GM21723 (cell line): ENCODE measurements at regions not wholly inside any gene's neighbourhood (a gene's known extent, or its start where the extent isn't known, plus 50 kb on each side); places are given as distances from the start of the nearest gene placed in this dataset.

Source experiments
- ATAC-seq: cut with Tn5 transposase; IDR thresholded peaks from one replicate; pipeline ENCODE4 v1.9.1; 2021; ENCODE audit warnings: mild to moderate bottlenecking, moderate library complexity; ENCODE audit not compliant: unreplicated experiment

DNA sequence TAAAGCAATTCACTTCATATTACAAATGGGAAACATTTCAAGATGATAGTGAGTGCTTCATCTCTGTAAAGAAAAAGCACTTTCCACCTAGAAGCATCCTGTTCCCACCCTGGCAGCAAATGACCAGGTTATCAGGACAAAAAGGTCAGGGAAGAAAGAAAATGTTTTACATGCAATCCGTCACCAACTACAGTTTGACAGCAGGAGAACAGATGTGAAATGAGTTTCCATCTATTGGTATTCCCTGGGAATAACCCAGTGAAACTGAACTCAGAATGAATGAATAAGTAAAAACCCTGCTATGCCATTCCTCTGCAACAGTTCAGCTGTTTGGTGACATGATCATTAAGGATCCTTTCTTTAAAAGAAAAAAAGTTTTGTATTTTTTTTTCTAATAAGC lies 67.6 kb downstream of the HTR1A start:
- no peak for ATAC-seq

- ATAC-seq = no peak
Measured at GRCh38 chr5:63878788-63879187, 83.5 kb downstream of the HTR1A start.

DNA sequence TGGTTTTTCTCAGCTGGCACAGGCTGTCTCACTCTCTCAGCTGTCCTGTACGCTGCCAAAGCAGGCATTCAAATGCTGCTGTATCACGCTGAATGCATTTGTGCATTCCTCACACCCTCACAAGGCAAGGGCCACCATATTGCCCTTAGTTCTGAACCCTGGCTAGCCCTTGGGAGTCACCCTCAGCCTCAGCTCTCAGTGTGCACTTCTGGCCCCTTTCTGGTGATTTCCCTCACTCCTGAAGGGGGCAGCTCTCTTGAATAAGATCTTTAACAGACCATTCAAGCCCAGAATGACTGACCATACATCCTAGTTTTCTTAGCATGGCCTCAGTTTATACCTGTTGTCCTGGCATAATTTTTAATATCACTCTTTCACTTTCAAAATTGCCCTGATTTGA lies 84.3 kb downstream of the HTR1A start:
- ATAC-seq = no peak

DNA sequence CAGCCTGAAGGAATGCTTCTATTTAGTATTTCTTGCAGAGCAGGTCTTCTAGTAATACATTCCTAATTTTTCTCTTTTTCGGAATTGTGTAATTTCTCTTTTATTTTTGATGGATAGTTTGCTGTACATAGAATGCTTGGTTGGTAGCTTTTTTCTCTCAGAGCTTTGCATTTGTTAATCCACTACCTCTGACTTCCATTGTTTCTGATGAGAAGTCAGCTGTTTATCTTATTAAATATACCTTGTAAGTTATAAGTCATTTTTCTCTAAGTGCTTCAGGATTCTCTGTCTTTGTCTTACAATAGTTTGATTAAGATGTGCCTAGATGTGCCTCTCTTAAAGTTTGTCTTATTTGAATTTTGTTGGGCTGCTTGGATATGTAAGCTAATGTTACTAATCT lies 101.9 kb downstream of the HTR1A start:
- no peak for ATAC-seq

DNA sequence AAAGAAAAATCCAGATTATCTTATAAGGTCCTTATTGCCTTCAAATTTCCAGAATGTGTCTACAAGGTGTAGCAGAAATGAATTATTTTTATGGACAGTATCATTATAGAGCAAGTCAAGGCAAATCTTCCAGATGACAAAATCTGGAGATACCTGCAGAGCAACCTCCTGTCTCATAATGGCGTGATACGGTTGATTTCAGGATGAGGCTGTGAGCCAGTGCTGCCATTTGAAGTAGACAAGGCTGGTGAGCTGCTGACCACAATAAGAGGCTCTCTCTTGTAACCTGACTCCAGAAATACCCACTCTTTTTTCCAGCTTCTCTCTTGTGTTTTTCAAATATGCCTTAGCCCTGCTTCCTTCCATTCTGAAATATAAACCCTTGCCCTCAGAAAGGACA lies 108.2 kb downstream of the HTR1A start:
- ATAC-seq = no peak

- no peak for ATAC-seq
Measured at GRCh38 chr5:63843190-63843589, 119.1 kb downstream of the HTR1A start.

DNA sequence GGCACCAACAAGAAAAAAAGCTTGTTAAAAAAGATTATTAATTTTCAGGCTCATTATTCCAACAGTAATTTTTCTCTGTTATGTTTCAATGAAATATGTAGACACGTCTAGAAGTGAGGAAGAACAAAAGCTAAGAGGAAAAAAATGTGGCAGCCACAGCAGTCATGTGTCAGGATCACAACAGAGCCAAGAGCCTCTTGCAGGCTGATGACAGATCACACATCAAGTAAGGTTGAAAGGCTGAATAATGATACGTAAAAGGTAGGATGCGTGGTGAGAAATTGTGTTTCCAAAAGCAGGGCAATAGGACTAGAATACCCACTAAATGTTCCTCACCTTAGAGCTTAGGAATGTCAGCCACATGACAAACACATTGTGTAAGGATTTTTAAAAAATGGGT lies 124.8 kb downstream of the HTR1A start:
- ATAC-seq = no peak

GRCh38 chr5:63831381-63831780 lies 130.9 kb downstream of the HTR1A start:
- ATAC-seq = no peak

DNA sequence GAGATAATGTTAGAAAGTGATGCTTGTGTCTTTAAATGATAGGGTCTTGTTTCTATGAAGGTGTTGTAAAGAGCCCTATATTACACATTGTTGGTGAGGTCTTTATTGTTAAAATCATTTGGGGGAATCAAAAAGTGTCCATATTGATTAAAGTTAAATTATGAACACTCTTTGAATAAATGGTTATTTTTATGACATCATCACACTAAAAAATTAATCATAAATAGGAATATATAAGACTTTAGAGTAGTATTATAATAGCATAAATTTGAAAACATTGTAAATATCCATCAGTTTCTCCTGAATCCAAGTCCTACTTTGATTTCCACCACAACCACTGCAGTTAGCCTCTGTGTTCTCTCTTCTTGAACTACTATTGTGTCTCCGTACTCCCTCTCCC lies 136.3 kb downstream of the HTR1A start:
- ATAC-seq = no peak

DNA sequence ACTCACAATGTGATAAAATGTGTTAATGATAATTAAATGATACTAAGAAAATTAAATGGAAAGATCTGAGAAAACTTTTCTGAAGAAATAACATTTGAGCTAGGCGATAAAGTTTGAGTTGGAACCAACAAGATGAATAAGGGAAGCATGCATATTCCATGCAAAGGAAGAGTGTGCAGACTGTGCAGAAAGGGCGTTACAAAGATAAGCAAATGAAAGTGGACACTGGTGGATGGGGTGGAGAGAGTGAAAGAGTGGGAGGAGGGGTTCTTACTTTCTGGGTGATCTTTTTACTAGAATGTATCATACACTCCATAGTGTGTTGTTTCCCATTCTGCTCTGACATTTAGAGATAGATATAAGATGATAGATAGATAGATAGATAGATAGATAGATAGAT lies 138.7 kb downstream of the HTR1A start:
- ATAC-seq = no peak

GRCh38 chr5:63822614-63823013 lies 139.6 kb downstream of the HTR1A start:
- ATAC-seq = no peak

- ATAC-seq = no peak
Measured at GRCh38 chr5:63820577-63820976, 141.7 kb downstream of the HTR1A start.

- ATAC-seq = no peak
Measured at GRCh38 chr5:63812693-63813092, 149.6 kb downstream of the HTR1A start.

DNA sequence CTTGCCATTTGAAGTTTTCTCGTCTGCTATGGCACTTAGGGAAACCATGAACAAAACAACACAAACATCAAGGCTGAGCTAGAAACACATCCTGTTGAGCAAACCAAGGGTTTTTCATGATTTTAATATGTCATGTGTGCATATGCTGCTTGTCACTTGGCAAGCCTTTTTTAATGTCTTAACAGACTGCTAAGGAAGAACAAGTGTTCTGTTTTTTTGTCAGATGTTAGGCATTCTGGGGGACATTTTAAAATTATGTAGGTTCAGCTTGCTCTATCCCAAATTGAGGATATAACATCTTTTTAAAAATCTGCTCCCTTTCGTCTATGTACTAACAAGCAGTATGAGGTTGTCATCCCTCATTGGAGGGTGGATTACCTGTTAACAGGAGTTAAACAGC lies 150.3 kb downstream of the HTR1A start:
- no peak for ATAC-seq

GRCh38 chr5:63811286-63811685 lies 151.0 kb downstream of the HTR1A start:
- ATAC-seq = no peak

DNA sequence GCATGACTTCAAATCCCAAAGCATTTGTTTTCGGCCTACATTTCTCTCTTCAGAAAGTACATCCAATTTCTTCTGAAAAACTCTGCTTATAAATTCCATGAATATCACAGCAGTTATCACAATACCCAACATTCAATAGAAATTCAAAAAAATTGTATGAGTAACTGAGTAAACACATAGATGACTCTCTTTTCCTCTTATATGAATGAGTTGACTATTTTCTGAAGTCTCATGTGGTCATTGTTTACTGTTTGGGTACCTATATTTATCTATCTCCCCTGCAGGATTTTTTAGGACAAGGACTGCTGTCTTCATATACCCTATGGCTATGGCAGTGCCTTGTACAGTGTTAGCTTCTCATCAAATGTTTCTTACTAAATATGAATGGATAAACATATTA lies 157.1 kb downstream of the HTR1A start:
- no peak for ATAC-seq

DNA sequence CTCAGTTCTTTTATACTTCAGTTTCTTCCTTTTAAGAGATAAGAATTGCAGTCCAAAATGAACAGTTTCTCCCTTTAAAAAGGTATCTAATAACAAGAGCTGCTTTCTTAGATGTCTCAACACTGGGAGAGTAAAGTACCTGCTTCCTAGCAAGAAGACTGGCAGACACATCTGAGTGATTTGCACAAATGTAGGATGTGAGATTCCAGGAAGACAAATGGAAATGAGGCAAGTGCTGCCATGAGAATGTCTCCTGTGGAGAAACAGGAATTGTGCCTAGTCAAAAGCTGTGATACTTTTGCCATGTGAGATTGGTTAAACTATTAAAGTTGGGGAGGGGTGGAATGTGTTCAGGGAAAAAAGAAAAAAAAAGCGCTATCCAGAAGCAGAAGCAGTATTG lies 159.1 kb downstream of the HTR1A start:
- no peak for ATAC-seq

DNA sequence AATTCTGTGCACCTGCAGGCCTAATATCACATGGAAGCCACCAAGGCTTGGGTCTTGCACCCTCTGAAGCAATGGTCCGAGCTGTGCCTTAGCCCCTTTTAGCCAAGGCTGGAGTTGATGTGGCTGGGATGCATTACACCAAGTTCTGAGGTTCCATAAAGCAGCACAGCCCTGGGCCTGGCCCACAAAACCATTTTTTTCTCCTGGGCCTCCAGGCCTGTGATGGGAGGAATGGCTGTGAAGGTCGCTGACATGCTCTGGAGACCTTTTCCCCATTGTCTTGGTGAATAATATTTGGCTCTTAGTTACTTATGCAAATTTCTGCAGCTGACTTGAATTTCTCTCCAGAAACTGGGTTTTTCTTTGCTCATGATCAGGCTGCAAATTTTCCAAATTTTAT lies 167.3 kb downstream of the HTR1A start:
- no peak for ATAC-seq

DNA sequence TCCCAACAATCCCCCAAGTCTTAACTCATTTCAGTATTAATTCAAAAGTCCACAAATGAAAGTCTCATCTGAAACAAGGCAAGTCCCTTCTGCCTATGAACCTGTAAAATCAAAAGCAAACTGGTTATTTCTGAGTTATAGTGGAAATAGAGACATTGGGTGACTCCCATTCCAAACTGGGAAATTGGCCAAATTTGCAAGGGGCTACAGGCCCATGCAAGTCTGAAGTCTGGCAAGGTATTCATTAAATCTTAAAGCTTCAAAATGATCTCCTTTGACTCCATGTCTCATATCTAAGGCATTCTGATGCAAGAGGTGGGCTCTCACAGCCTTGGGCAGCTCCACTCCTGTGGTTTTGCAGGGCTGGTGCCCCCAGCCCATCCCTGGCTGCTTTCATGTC lies 167.9 kb downstream of the HTR1A start:
- ATAC-seq = no peak

DNA sequence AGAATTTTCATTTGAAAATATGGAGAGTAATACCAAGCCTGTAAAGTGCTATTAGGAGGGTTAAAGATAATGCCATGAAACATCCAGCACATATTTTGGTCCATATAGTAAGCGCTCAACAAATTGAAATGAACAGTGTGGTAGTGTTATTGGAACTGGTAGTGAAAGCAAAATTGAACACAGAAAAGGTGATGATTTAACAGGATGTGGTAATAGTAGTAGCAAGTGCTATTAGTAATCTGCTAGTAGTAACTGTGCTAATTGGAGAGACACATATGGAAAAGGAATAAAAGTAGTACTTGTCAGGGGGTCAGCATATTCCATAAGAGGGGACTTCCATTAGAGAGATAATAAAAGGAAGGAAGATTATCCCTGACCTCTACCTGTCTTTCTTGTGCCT lies 187.3 kb downstream of the HTR1A start:
- no peak for ATAC-seq

- no peak for ATAC-seq
Measured at GRCh38 chr5:63768221-63768620, 194.0 kb downstream of the HTR1A start.

- no peak for ATAC-seq
Measured at GRCh38 chr5:63760965-63761364, 201.3 kb downstream of the HTR1A start.

DNA sequence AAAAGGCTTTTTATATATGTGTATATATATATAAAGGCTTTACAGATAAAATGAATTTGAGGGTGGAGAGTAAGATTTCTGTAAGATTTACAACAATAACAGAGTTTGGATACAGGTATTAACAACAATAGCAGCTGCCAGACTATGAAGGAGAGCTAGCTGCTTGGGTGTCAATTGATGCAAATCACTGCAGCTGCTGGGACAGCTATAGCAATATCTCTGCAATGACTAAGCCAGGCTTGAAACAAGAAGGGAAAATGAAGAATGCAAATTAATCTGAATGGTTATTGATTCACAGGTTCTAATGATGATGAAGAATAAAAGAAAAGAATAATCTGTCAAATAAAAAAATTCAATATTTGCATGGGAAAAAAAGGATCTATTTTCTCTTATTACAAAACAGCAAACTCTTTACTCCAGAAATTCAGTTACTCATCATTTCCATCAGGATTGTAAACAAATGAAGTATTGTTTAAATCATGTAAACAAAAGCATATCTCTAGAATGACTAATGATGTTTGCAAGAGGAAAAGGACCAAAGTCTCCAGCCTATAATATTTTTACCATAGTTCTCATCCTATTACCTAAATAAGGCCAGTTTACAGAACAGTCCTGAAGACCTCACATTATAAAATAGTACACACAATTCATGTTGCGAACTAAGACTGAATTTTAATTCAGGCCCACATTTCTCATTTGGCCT lies 219.0 kb downstream of the HTR1A start:
- no peak for ATAC-seq
